ENCODE measurements at regions not wholly inside any gene's neighbourhood (a gene's known extent, or its start where the extent isn't known, plus 50 kb on each side); places are given as distances from the start of the nearest gene placed in this dataset.

GRCh38 chr4:104351706-104352105 is 143.0 kb downstream of the CXXC4 start:
- no peak for TF ChIP-seq CTCF (conservative IDR thresholded peaks at IDR 0.05; ENCODE audit: low read length)
- no peak for TF ChIP-seq EZH2phosphoT487 (IDR thresholded peaks at IDR 0.05; ENCODE audit: borderline replicate concordance, low read depth, low read length)

All from OCI-LY7 (cell line).